WTC11 (cell line): ENCODE measurements at regions not wholly inside any gene's neighbourhood (a gene's known extent, or its start where the extent isn't known, plus 50 kb on each side); places are given as distances from the start of the nearest gene placed in this dataset.

ENCODE experiments used
- ATAC-seq: fragments of 200-7000 bp; cut with Tn5 transposase; 2 replicates; pipeline ENCODE4 v1.10.0; 2021; ENCODE audit warnings: mild to moderate bottlenecking, moderate library complexity
- CTCF ChIA-PET: fragments of 300-600 bp; sonication (Branson Sonifier 250); formaldehyde crosslinking; loops from one replicate; lab custom pipeline; 2021; ENCODE audit warnings: antibody characterized with exemption; lab: Charles Lee
- POLR2A ChIA-PET: fragments of 350-600 bp; sonication (Branson Sonifier 250); formaldehyde crosslinking; loops from one replicate; lab custom pipeline; 2021; ENCODE audit warnings: antibody characterized with exemption; lab: Charles Lee
- DNase-seq: peaks from one replicate; pipeline ENCODE4 v3.0.0; 2021; ENCODE audit warnings: low spot score
- H3K27ac Mint-ChIP-seq: 2 replicates; pipeline ENCODE4 v1.8.0; 2021; ENCODE audit warnings: mixed read lengths
- H3K27me3 Mint-ChIP-seq: 2 replicates; pipeline ENCODE4 v1.8.0; 2021; ENCODE audit warnings: low read depth, mild to moderate bottlenecking, moderate library complexity, mixed read lengths
- H3K36me3 Mint-ChIP-seq: 2 replicates; pipeline ENCODE4 v1.8.0; 2021; ENCODE audit warnings: mixed read lengths
- H3K4me1 Mint-ChIP-seq: 2 replicates; pipeline ENCODE4 v1.8.0; 2022; ENCODE audit warnings: mixed read lengths
- H3K4me3 Mint-ChIP-seq: 2 replicates; pipeline ENCODE4 v1.8.0; 2021; ENCODE audit warnings: mild to moderate bottlenecking, moderate library complexity, mixed read lengths
- H3K9me3 Mint-ChIP-seq: 2 replicates; pipeline ENCODE4 v1.8.0; 2021; ENCODE audit warnings: mixed read lengths
- ESRRA ChIP-seq: sonication (generic); formaldehyde crosslinking; IDR thresholded peaks from 2 replicates; pipeline ENCODE4 v1.8.1; 2022; ENCODE audit warnings: mild to moderate bottlenecking, missing genetic modification reagents, borderline replicate concordance
- GTF2I ChIP-seq: fragments of 250-450 bp; sonication (Bioruptor Pico); conservative IDR thresholded peaks from 2 replicates; pipeline ENCODE4 v1.4.0; 2021; ENCODE audit warnings: mild to moderate bottlenecking
- NR1H2 ChIP-seq: sonication (generic); formaldehyde crosslinking; IDR thresholded peaks from 2 replicates; pipeline ENCODE4 v1.9.0; 2021; ENCODE audit warnings: mild to moderate bottlenecking, moderate library complexity, missing genetic modification reagents
- OVOL2 ChIP-seq: fragments of 250-450 bp; sonication (Bioruptor Pico); IDR thresholded peaks from 2 replicates; pipeline ENCODE4 v1.9.0; 2021; ENCODE audit warnings: mild to moderate bottlenecking, borderline replicate concordance
- SP1 ChIP-seq: sonication (generic); formaldehyde crosslinking; conservative IDR thresholded peaks from 2 replicates; pipeline ENCODE4 v1.8.1; 2022; ENCODE audit warnings: missing genetic modification reagents
- TCF7 ChIP-seq: sonication (generic); formaldehyde crosslinking; IDR thresholded peaks from 2 replicates; pipeline ENCODE4 v1.8.0; 2022; ENCODE audit warnings: mild to moderate bottlenecking, low read depth, missing genetic modification reagents, moderate library complexity
- ZBTB21 ChIP-seq: sonication (generic); formaldehyde crosslinking; IDR thresholded peaks from 2 replicates; pipeline ENCODE4 v1.8.1; 2023; ENCODE audit warnings: mild to moderate bottlenecking, missing genetic modification reagents, borderline replicate concordance
- ZNF671 ChIP-seq: fragments of 250-450 bp; sonication (Bioruptor Pico); IDR thresholded peaks from 2 replicates; pipeline ENCODE4 v1.8.0; 2021; ENCODE audit warnings: mild to moderate bottlenecking
- TF ChIP-seq, protein P1 (sequence below): sonication (generic); formaldehyde crosslinking; IDR thresholded peaks from 2 replicates; pipeline ENCODE4 v1.8.0; 2022; ENCODE audit warnings: missing genetic modification reagents
- TF ChIP-seq, protein P2 (sequence below): sonication (generic); formaldehyde crosslinking; IDR thresholded peaks from 2 replicates; pipeline ENCODE4 v1.8.0; 2023; ENCODE audit warnings: mild to moderate bottlenecking, missing genetic modification reagents
- TF ChIP-seq, protein P3 (sequence below): sonication (generic); formaldehyde crosslinking; conservative IDR thresholded peaks from 2 replicates; pipeline ENCODE4 v1.8.1; 2022; ENCODE audit warnings: mild to moderate bottlenecking, missing genetic modification reagents
- TF ChIP-seq, protein P4 (sequence below): sonication (generic); formaldehyde crosslinking; IDR thresholded peaks from 2 replicates; pipeline ENCODE4 v1.8.1; 2023; ENCODE audit warnings: mild to moderate bottlenecking, missing genetic modification reagents, moderate library complexity
- TF ChIP-seq, protein P5 (sequence below): sonication (generic); formaldehyde crosslinking; IDR thresholded peaks from 2 replicates; pipeline ENCODE4 v1.8.1; 2022; ENCODE audit warnings: low read depth, missing genetic modification reagents, borderline replicate concordance
- TF ChIP-seq, protein P6 (sequence below): sonication (generic); formaldehyde crosslinking; conservative IDR thresholded peaks from 2 replicates; pipeline ENCODE4 v1.8.1; 2023; ENCODE audit warnings: mild to moderate bottlenecking, low read depth, missing genetic modification reagents, moderate library complexity

DNA sequence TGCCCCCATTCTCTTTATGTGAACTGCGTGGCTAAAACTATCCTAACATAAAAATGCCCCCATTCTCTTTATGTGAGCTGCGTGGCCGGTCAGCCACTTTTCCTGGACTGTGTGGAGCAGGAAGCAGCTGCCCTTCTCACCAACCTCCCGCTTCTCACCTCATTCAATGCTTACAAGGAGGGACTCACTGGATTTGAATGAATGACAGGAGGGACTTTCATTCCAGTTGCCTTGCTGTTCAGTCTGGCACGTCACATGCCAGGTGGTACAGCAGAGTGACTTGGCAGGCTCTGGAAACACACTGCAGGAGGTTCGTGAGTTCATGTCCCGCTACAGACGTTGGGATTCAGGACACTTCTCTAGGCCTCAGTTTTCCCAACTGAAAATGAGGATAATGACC, 60.2 kb upstream of the NFIL3 start:
- DNase-seq: no peak
- no peaks in the 10 kb centered on the region for H3K4me1 Mint-ChIP-seq
- H3K9me3 Mint-ChIP-seq: peaks cover 7% of the 10 kb centered on the region; the same call in 1 of the 2 replicates
- TF ChIP-seq, protein P1, sequence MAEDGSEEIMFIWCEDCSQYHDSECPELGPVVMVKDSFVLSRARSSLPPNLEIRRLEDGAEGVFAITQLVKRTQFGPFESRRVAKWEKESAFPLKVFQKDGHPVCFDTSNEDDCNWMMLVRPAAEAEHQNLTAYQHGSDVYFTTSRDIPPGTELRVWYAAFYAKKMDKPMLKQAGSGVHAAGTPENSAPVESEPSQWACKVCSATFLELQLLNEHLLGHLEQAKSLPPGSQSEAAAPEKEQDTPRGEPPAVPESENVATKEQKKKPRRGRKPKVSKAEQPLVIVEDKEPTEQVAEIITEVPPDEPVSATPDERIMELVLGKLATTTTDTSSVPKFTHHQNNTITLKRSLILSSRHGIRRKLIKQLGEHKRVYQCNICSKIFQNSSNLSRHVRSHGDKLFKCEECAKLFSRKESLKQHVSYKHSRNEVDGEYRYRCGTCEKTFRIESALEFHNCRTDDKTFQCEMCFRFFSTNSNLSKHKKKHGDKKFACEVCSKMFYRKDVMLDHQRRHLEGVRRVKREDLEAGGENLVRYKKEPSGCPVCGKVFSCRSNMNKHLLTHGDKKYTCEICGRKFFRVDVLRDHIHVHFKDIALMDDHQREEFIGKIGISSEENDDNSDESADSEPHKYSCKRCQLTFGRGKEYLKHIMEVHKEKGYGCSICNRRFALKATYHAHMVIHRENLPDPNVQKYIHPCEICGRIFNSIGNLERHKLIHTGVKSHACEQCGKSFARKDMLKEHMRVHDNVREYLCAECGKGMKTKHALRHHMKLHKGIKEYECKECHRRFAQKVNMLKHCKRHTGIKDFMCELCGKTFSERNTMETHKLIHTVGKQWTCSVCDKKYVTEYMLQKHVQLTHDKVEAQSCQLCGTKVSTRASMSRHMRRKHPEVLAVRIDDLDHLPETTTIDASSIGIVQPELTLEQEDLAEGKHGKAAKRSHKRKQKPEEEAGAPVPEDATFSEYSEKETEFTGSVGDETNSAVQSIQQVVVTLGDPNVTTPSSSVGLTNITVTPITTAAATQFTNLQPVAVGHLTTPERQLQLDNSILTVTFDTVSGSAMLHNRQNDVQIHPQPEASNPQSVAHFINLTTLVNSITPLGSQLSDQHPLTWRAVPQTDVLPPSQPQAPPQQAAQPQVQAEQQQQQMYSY (CRISPR knock-in tag): no peak
- TF ChIP-seq GTF2I (CRISPR knock-in tag) (no peak), NR1H2 (CRISPR knock-in tag) (no peak), ZBTB21 (no peak), ZNF671 (CRISPR knock-in tag) (no peak), TCF7 (no peak), SP1 (CRISPR knock-in tag) (no peak), OVOL2 (CRISPR knock-in tag) (no peak), ESRRA (CRISPR knock-in tag) (no peak)
- TF ChIP-seq, protein P2, sequence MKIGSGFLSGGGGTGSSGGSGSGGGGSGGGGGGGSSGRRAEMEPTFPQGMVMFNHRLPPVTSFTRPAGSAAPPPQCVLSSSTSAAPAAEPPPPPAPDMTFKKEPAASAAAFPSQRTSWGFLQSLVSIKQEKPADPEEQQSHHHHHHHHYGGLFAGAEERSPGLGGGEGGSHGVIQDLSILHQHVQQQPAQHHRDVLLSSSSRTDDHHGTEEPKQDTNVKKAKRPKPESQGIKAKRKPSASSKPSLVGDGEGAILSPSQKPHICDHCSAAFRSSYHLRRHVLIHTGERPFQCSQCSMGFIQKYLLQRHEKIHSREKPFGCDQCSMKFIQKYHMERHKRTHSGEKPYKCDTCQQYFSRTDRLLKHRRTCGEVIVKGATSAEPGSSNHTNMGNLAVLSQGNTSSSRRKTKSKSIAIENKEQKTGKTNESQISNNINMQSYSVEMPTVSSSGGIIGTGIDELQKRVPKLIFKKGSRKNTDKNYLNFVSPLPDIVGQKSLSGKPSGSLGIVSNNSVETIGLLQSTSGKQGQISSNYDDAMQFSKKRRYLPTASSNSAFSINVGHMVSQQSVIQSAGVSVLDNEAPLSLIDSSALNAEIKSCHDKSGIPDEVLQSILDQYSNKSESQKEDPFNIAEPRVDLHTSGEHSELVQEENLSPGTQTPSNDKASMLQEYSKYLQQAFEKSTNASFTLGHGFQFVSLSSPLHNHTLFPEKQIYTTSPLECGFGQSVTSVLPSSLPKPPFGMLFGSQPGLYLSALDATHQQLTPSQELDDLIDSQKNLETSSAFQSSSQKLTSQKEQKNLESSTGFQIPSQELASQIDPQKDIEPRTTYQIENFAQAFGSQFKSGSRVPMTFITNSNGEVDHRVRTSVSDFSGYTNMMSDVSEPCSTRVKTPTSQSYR (CRISPR knock-in tag): no peak
- TF ChIP-seq, protein P3, sequence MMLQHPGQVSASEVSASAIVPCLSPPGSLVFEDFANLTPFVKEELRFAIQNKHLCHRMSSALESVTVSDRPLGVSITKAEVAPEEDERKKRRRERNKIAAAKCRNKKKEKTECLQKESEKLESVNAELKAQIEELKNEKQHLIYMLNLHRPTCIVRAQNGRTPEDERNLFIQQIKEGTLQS (CRISPR knock-in tag): no peak
- TF ChIP-seq, protein P4, sequence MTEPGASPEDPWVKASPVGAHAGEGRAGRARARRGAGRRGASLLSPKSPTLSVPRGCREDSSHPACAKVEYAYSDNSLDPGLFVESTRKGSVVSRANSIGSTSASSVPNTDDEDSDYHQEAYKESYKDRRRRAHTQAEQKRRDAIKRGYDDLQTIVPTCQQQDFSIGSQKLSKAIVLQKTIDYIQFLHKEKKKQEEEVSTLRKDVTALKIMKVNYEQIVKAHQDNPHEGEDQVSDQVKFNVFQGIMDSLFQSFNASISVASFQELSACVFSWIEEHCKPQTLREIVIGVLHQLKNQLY (CRISPR knock-in tag): no peak
- TF ChIP-seq, protein P5, sequence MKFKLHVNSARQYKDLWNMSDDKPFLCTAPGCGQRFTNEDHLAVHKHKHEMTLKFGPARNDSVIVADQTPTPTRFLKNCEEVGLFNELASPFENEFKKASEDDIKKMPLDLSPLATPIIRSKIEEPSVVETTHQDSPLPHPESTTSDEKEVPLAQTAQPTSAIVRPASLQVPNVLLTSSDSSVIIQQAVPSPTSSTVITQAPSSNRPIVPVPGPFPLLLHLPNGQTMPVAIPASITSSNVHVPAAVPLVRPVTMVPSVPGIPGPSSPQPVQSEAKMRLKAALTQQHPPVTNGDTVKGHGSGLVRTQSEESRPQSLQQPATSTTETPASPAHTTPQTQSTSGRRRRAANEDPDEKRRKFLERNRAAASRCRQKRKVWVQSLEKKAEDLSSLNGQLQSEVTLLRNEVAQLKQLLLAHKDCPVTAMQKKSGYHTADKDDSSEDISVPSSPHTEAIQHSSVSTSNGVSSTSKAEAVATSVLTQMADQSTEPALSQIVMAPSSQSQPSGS (CRISPR knock-in tag): no peak
- TF ChIP-seq, protein P6, sequence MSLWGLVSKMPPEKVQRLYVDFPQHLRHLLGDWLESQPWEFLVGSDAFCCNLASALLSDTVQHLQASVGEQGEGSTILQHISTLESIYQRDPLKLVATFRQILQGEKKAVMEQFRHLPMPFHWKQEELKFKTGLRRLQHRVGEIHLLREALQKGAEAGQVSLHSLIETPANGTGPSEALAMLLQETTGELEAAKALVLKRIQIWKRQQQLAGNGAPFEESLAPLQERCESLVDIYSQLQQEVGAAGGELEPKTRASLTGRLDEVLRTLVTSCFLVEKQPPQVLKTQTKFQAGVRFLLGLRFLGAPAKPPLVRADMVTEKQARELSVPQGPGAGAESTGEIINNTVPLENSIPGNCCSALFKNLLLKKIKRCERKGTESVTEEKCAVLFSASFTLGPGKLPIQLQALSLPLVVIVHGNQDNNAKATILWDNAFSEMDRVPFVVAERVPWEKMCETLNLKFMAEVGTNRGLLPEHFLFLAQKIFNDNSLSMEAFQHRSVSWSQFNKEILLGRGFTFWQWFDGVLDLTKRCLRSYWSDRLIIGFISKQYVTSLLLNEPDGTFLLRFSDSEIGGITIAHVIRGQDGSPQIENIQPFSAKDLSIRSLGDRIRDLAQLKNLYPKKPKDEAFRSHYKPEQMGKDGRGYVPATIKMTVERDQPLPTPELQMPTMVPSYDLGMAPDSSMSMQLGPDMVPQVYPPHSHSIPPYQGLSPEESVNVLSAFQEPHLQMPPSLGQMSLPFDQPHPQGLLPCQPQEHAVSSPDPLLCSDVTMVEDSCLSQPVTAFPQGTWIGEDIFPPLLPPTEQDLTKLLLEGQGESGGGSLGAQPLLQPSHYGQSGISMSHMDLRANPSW (CRISPR knock-in tag): no peak
- no peak overlapping the region for H3K4me3 Mint-ChIP-seq
- H3K27me3 Mint-ChIP-seq: no peaks in the 10 kb centered on the region; the same call in 1 of the 2 replicates
- ATAC-seq: no peak
- H3K27ac Mint-ChIP-seq: no peak overlapping the region
- ChIA-PET POLR2A (interaction anchor here (0.7 kb wide), 2 partner anchors 286 to 306 kb away, joined by 5 to 6 read pairs; no protein-coding TSS in a partner anchor), CTCF (no interaction called here)
- H3K36me3 Mint-ChIP-seq: no peaks in the 10 kb centered on the region
